NCI-H146 (cell line): ENCODE measurements at regions not wholly inside any gene's neighbourhood (a gene's known extent, or its start where the extent isn't known, plus 50 kb on each side); places are given as distances from the start of the nearest gene placed in this dataset.
A peak's percentile ranks its signal among the peaks of the same experiment; 100 is the strongest.
"Not testable (repeated sequence)": the region's sequence is repeated elsewhere in the genome, so short reads cannot be mapped to it uniquely, and the experiment has no call there.

Experiments used
- DNase-seq: peaks from one replicate; lab custom pipeline; 2025; lab: John Stamatoyannopoulos, UW

- no peak for DNase-seq
These were observed 422.1 kb downstream of the BCOR start for GRCh38 chrX:39675619-39676018.

DNA sequence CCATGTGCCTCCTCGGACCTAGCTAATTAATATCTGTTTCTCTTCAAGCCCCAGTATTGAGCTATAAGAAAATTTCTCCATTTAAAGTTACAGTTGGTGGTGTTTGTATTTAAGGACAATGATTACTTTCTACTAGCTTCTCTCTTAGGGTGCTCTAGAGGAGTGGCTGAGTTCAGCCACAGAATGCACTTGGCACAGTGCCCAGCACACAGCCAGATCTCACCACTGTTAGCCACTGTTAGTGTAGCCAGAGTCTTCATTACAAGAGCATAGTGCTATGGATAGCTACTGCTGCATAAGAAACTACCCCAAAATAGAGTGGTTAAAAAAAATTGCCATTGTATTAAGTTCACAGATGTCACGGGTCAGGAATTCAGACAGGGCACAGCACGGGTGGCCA, 421.3 kb downstream of the BCOR start:
- DNase-seq, result no peak

DNA sequence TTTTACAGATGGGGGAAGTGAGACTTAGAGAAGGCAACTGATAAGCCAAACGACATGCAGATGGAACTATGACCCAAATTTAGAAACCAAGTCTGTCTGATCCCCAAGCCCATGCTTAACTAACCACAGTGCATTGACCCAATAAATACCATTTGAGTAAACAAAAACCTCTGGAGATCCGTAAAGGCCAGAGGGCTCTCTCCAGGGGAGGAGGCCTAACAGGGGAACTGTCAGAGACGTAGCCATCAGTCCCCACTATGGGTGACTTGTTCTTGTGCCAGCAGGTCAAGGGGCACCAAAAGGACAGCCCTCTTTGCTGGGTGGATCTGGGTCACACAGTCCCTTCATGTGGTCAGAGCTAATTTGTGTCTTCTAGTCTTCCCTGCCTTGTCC, 420.2 kb downstream of the BCOR start:
- DNase-seq, result no peak

DNA sequence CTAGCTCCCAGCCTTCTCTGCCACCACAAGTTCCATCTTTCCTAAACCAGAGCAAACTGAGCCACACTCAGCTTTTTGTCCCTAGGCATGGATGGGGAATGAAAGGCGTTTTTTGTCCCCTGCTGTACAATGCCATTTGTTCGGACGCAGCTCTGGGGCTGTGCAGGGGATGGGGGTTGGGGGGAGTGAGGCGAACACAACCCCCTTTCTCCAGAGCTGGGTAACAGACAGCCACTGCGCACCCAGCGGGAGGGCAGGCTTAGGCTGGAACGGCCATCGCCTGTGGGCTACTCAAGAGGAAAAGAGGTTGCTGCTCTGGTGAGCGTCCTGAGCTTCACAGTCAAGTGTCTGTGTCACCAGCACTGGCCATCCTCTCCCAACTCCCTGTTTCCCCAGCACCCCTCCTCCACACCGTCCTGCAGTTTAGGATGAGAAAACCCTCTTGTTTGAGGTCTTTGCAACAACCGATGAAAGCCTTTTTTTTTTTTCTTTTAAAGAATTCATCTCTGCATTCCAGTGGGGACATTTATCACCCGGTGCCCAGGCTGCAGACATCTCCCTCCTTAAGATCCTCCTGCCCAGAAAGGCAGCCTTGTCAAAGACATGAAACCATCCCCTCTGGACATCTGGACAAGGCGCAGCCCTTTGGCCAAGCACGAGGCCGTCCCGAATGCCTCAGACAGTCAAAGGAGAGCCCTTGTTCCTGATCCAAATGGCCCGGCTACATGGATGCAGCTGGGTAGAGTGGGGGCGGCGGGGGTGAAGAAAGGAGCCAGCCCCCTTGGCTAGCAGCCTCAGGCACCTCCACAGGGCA, 419.6 kb downstream of the BCOR start:
- no peak for DNase-seq

- no peak for DNase-seq
These were observed 418.8 kb downstream of the BCOR start for GRCh38 chrX:39678914-39679313.

DNA sequence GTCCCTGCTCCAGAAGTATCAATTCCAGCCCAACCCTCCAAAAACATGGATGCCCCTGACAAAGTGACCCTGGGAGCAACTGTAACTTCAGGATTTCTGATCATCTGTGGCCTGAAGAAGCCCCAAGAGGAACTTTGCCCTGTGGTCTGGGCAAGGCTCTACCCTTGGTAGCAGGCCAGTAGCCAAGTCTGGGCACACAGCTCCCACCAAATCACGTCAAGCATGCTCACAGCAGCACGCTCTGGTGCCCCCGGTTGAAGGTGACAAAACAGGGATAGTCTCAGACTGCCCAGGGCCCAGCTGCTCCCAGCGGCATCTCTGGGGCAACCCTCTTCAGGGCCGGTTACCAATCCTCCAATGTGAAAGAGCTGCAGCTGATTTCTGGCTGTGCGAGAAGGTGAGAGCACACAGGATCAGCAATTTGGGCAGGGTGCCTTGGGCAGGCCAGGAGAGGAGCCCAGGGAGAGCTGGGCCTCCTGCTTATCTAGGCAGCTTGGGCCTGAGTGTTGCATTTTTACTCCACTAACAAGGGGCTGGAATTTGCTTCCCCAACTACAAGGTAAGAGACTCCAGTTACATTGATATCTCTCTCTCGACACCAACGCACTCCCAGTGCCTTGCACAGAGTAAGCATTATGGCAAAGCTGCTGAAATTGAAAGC, 418.1 kb downstream of the BCOR start:
- DNase-seq, result no peak

DNA sequence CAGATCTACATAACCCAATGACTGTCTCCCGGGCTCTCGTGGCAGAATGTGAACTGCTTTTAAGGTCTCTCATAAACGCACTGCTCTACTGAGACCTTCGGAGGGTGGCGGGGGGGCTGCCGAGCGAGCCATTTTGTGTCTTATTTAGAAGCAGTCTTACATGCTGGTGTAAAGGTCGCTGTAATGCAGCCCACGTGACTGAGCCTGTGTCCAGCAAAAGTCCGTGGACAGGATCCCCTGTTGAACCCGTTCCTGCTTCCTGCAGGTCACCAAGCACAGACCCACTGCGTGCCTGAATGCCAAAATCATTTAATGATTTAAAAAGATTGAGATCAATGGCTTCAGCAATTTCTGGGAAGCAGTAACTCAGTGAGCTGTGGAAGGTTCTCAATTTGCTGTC, 415.9 kb downstream of the BCOR start:
- DNase-seq, result no peak

DNA sequence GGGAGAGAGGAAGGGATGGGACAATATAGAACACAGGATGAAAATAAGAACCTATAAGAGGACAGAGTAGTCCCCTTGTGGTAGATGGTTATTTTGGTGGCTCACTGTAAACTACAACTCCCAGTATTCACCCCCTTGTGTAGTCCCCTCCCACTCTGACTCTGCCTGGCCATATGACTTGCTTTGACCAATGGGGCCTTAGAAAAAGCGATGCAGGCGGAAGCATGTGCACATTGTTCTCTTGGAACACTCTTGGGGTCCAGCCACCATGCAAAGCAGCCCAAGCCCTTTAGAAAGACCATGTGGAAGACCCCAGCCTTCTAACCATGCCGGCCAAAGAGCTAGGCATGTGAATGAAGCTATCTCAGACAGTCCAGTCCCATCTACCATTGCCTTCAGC, 415.0 kb downstream of the BCOR start:
- DNase-seq, result no peak

DNA sequence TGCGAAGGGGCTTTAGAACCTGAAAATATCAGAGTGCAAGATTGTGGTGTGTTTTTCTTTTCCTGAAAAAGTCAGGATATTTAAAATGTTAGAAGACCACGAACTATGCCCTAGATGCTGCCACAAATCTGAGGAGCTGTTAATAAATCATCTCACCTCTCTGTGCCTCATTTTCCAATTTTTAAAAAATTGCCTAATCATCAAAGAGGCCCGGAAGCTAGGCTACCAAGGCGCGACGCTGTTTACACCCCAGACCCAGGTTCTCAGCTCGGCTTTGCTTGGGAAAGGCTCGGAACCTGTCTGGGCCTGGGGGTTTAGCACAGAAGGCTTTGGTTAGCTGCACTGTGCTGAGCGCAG, 409.6 kb downstream of the BCOR start:
- DNase-seq, result no peak

DNA sequence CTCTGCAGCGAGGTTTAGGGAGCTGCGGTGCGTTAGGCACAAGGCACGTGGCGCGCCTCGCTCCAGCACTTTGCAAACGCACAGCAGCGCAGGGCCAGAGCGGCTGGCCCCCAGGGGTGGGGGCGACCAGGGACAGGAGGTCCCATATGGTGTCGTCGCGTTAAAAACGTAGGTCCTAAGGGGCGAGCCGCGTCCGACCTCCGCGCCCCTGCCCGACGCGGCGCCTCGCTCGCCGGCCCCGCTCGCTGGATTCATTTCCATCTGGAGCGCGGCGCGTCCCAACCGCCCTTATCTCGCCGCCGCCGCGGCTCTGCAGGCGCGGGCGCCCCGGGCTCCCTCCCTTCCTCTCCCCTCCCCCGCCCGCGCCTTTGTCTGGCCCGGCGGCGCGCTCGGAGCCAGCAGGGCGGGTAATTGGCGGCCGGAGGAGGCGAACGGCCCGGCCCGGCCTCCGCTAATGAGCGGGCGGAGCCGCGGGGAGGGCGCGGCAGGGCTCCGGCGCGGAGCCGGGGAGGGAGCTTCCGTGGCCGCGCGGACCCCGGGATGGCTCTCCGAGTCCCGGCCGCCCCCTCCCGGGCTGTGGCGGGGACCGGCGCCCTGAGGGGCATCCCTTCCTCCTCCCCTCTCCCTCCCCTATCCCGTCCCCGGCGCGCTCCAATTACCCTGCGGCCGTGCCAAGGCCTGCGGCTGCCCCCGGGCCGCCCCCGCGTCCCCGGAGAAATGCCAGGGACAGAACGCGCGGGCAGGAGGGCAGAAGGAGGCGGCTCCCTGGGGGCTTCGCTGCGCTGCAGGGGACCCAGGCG, 409.0 kb downstream of the BCOR start:
- peak; percentile 86 for DNase-seq

DNA sequence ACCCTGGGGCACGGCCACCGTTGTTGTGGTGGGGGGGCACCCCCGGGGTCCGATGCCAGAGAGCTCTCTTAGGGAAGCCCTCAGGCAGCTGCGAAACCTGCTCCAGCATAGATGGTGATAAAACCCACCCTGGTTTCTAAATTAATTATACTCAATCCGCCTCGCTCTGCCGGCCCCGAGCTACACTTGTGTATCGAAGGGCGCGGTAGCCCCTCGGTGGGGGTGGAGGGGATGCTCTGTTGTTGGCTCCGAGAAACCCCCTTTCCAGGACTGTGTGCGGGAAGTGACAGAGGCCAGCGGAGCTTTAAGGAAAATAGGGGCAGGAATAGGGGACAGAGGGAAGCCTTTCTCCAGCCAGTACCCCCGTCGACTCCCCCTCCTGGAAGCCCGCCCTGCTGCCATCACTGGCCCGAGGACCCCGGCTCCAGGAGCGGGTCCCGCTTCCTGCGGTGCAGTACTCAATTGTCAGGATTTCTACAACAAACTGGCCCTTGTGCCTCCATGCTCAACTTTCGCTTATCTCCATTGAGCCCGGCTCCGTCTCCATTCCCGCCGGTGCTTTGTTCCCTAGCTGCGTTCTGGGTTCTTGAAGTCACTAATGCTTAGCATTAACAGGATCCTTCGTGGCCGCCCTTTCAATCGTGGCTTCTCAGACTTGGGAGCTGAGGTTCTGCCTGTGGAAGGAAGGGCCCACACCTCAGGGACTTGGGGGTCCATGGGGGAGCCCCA, 408.2 kb downstream of the BCOR start:
- DNase-seq, result peak; percentile 63

GRCh38 chrX:39690541-39691415, 407.0 kb downstream of the BCOR start:
- DNase-seq, result no peak

DNA sequence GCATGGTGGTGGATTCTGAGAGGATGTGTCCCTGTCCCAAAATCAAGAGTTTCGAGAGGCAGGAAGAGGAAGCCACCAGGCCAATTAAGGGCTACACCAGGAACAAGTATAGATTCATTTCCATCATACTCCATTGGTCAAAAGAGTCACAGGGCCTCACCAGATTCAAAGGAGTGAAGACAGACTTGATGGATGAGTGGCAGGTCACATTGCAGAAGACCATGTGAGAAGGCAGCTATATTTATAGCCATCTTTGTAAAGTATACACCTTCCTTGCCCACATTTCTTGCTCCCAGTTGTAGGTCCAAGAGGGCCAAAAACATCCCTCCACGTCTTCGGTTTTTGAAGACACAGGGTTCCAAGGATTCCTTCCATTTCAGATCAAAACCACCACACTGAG, 406.0 kb downstream of the BCOR start:
- DNase-seq, result no peak

- no peak for DNase-seq
These were observed 405.0 kb downstream of the BCOR start for GRCh38 chrX:39692796-39693195.

GRCh38 chrX:39693298-39693697, 404.5 kb downstream of the BCOR start:
- peak; percentile 65 for DNase-seq

DNA sequence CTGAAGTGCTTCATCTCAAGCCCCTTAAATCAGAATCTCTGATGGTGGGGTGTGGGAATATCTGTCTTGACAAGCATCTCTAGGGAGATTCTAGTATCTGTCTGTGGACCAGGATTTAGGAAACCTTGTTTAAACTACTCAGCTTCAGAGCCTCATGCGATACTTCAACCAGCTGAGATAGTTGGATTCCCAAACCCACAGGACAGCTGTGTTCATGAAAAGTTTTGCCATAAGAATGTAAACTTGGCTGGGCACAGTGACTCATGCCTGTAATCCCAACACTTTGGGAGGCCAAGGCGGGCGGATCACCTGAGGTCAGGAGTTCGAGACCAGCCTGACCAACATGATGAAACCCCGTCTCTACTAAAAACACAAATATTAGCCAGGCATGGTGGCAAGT, 395.1 kb downstream of the BCOR start:
- DNase-seq, result not testable (repeated sequence)

DNA sequence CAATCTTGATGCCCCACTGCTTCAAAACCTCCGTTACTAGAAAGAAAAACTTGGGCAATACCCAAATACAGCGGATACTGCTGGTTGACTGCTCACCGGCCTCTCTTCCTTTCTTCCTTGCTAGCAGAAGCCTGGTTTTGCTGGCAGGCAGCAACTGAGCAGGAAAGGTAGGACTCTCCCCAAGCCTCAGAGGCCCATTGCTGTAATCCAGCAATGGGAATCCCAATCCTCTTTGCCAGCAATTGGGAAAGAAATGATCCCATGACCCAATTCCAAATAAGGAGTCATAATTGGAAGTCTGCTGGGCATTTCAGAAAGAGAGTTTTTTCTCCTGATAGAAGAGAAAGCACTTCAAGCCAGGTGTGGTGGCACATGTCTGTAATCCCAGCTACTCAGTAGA, 394.5 kb downstream of the BCOR start:
- no peak for DNase-seq

GRCh38 chrX:39704590-39704989, 393.2 kb downstream of the BCOR start:
- no peak for DNase-seq

DNA sequence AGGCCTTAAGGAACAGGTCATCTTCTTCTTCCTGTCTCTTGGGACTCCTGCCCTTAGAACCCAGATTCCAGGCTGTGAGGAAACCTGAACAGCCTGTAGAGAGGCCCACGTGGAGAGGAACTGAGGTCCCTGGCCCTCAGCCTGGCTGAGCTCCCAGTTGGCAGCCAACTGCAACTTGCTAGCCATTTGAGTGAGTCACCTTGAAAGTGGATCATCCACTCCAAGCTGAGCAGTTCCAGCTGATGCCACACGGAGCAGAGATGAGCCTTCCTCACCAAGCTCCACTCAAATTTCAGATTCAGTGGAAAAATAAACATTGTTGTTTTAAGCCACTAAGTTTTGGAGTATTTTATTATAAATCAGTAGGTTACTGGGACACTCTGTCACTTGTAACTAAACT, 392.5 kb downstream of the BCOR start:
- DNase-seq, result peak; percentile 30

- DNase-seq, result no peak
These were observed 388.4 kb downstream of the BCOR start for GRCh38 chrX:39709364-39709763.

DNA sequence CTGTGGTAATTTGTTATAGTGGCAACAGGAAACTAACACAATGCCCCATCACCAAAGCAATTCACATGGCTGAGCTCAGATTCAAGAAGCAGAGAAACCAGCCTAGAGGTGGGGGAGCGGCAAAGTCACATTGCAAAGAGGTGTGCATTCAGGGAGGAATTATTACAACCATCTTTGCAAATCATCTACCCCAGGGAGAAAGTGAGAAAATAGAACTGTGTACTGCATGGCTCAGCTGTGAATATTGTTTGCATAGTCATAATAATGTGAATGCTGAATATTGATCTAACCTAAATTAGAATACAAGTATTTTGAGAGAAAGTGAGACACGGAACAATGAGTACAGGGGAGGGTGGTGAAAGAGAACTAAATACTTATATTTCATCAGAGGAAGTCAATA, 387.9 kb downstream of the BCOR start:
- no peak for DNase-seq
